Stimulated activated CD8-positive, alpha-beta memory T cell treated with anti-CD3 and anti-CD28 coated beads, Interleukin-4, amount 100 ng/mL, for 24 hours (primary cell): ENCODE measurements at regions not wholly inside any gene's neighbourhood (a gene's known extent, or its start where the extent isn't known, plus 50 kb on each side); places are given as distances from the start of the nearest gene placed in this dataset.
"Not testable (repeated sequence)": the region's sequence is repeated elsewhere in the genome, so short reads cannot be mapped to it uniquely, and the experiment has no call there.

Experiments
- DNase-seq: peaks from one replicate; pipeline ENCODE4 v3.0.0-alpha.2; 2020; ENCODE audit warnings: low read depth

DNA sequence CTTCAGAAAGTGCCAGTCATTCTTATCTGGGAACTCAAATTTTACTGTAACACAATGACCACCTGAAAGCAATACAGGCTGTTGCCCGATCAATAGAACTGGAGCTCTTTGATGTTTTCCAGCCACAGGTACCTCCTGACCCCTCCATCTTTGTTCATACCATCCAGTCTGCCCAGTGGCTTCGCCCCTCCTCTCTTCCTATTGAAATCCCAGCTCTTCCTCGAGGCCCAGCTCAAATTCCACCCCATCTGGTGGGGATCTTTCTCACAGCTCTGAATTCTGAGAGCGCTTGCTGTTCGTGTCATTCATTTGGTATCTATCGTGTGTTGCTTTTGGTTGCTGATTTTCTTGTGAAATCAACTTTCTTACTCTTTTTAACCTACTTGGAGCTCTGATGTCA lies 87.9 kb upstream of the CNKSR3 start:
- no peak for DNase-seq

DNA sequence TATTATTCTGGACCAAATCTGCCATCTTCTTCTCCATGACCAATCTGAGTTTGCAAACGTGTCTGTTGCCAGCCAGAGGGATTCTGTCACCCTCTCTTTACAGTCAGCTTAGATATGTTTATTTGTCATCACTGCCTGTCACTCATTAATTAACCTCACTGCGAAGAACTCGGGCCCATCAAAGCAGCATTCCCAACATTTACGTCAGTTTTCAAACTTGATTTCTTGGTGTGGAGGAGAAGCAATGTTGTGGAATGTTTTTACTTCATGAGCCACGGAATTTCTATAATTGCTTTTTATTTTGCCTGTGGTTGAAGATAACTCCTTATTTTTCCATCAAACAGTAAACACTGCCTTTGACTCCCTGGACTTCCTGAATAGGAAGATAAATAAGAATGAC lies 91.8 kb upstream of the CNKSR3 start:
- DNase-seq = no peak

GRCh38 chr6:154602708-154603107 lies 92.2 kb upstream of the CNKSR3 start:
- DNase-seq = no peak

DNA sequence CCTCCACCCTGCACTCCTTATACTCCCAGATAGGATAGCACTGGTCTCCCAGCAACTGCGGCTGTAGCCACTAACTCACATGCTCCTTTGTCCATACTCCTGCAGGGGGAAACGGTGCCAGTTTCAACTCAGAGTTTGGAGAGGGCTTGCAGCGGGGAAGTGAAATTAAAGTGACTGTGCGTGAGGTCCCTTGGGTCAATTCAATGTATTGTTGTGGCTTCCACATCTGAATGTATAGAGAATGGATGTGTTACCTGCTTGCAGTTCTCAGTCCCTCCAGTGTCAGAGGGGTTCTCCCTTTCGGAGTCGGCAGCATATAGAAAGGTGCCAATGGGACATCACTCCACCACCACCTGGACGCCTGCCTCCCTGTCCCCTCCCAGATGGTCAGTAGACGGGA lies 93.6 kb upstream of the CNKSR3 start:
- DNase-seq = no peak

DNA sequence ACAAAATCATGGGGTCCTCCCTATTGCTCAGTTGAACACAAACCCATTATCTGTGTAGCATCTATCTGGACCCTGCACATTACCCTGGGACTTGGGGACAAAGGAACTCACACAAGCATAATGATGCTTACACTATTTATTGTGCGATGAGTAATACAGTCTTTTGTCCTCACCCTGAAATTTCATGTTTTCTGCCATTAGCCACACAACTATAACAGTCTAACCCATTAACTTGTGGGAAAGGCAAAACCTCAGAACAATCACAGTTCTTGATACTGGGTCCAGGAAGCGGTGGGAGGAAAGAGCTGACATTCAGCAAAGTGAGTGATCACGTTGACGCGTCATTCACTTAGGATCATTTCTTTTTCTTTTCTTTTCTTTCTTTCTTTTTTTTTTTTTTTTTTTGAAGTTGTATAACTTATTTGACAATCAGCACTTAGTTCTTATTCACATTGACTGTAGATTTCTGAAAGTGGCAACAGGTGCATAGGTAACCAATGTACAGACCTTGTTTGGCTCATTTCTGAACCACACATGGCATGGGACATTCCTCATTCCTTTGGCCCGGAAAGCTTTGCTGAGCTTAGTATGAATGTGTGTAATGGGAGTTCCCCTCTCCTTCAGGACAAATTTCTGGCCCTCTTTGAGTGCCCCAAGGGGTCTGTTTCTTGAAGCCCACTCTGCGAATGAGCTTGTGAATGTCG lies 94.8 kb upstream of the CNKSR3 start:
- DNase-seq = no peak

DNA sequence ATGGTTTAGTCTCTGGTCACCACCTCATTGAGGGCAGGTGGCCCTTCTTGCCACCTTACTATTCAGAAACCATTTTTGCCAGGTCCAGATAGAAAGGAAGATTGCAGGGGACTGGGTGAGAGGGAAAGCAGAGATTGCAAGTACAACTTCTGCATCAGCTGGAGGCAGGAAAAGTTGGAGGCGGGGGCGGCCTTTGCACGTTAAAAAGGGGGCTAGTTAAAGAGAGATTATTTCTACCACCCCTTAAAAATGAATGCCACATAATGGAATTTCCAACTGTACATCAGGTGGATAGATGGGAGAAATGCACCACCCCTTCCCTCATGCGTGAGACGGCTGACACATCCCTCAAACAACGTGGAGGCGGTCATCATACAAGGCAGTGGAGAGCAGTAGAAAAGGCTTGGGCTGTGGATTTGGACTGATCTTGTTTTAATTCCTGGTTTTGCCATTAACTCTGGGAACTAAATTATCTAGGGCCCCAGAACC lies 95.4 kb upstream of the CNKSR3 start:
- DNase-seq = no peak

- peak; percentile 86 for DNase-seq
Measured at GRCh38 chr6:154606457-154606856, 96.0 kb upstream of the CNKSR3 start.

DNA sequence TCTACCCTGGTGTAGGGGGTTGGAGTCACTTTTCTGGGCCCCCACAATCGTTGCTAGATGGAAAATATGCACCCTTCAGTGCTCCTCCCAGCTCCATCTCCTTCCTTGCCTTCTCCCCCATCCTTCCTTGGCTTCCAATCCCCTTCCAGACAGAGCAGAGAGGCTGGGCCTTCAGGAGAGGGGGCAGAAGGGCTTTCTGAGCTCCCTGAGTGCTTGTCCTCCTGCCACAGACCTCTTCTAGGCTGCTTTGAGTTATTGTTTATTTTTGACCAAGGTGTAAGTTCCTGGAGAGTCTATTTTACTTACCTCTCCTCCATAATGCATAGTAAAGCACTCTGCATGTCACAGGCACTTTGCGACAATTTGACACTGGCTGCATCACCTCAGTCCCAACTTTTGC lies 96.4 kb upstream of the CNKSR3 start:
- DNase-seq = no peak

- DNase-seq = no peak
Measured at GRCh38 chr6:154611241-154611640, 100.8 kb upstream of the CNKSR3 start.

DNA sequence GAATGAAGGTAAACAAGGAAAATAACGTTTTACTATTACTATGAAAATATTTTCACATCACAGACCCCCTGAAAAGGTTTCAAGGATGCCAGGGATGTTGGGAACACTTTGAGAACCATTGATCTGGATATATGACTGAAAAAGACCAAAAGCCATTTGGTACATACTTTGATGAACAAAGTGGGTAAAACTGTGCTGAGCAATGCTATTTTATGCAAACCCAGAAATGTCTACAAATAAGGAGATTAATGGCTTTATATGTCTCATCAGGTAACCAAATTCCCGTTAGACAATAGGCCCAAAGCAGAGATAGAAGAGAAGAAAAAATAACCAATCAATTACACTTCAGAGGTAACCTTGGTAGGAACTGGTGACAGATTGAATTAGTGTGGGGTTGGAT lies 101.4 kb upstream of the CNKSR3 start:
- DNase-seq = no peak

GRCh38 chr6:154613137-154613676 lies 102.7 kb upstream of the CNKSR3 start:
- DNase-seq = no peak

DNA sequence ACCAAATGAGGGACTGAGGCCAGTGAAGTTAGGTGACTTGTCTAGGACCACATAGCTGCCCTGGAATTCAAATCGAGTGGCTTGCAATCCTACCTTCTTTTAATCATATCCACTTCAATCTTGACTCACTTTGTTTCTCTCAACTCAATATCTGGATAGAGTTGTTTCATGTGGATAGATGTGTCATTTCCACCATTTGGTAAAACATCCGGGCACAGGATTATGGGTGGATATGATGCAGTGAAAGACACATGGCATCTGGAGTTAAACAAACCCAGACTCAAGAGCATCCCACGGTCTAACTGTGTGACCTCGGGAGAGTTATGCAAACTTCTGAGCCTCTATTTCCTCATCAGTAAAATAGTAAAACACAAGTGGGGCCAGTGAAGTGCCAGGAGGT lies 103.6 kb upstream of the CNKSR3 start:
- no peak for DNase-seq

DNA sequence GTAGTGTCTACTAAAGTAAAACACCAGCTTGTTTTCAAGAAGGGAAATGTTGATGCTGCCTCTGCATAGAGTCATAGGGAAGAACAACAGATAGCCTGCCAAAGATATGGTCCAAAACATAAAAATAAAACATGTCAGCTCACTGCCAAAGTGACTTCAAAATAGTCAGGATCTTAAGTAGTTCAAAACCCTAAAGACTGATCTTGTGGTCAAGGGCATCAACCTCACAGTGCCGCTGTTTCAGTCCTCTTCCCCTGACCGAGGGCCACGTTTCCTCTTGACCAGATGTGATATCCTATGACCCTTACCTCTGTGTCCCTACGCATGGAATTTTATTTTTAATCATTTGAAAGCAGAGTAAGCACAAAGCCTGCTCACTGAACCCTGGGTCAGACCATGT lies 104.2 kb upstream of the CNKSR3 start:
- DNase-seq = no peak

DNA sequence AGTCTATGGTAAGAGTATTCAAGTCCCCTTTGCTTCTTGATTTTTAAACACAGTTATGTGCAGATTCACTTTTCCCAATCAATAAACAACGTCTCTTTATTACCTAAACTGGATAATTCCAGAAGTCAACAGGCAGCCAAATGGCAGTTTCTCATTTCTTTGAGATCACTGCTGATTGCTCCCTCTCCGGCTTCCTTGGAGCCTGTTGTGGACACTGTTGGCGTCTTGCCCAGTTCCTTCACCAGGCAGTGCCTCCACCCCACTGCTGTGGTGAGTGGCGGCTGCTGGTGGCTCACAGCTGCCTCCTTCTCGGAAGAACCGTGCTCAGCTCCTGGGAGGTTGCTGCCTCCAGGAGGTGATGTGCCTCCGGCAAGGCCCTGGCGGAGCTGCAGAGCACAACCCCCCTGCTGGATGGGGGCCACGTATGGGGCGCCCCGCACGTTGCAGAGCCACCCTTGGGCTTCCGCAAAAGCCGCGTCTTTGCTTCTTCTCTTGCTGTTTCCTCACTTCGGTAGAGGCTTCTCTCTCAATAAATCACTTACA lies 105.1 kb upstream of the CNKSR3 start:
- DNase-seq = no peak

DNA sequence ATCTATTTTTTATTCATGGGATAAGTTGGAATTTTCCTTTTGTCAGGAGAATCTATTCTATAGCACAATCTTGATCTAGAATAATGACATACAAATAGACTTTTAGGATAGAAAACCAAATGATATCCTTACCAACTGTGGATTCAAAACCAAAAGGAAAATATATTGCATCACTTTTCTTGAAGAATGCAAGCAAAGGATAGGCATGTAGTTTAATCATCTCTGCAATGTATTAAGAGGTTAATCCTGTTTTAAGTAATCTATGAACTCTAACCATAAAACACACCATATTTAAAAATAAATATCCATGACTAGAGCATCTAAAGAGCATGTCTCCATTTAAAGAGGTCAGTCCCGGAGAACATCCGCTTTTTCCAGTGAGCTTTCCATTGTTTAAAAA lies 106.7 kb upstream of the CNKSR3 start:
- no peak for DNase-seq

DNA sequence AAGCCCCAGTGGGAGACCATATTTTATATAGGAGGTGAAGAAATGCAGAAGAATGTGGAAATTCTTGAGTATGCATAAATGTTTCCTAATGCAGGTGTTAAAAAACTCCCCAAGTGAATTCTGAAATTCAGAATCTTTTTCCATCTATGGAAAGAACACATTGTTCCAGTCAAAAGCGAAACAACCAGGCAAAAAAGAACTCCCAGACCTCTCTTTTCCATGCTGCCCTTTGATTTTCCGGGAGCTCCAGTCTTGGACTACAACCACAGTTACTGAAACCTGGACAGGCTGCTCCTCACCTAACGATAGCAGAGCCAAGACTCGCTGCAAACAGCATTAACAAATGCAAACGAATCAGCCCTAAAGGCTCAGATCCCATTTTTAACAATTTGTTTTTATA lies 108.7 kb upstream of the CNKSR3 start:
- DNase-seq = no peak

GRCh38 chr6:154621686-154622085 lies 111.2 kb upstream of the CNKSR3 start:
- no peak for DNase-seq

- DNase-seq = no peak
Measured at GRCh38 chr6:154622618-154623336, 110.4 kb upstream of the SCAF8 start.

- no peak for DNase-seq
Measured at GRCh38 chr6:154623391-154623790, 109.8 kb upstream of the SCAF8 start.

DNA sequence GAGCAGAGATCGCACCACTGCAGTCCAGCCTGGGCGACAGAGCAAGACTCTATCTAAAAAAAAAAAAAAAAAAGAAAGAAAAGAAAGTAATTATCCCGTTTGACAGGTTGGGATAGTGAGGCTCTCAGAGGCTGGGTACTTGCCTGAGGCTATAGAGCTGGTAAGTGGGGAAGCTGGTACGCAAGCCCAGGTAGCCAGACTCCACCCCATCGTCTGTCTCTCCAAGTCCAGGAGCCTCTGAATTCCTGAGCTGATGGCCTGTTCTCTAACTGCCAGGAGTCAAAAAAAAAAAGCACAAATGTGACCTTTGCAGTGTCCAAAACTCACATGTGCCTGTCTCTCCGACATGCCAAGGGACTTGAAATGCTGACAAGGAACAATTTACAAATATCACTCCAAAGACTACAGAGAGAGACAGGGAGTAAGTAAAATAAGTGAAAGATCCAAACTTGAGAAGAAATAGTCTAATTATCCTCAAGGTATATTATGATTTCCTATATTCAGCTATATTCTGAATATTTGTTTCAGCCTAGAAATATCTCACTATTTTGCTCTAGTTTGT lies 109.1 kb upstream of the SCAF8 start:
- no peak for DNase-seq

GRCh38 chr6:154624727-154625126 lies 108.5 kb upstream of the SCAF8 start:
- DNase-seq = not testable (repeated sequence)

DNA sequence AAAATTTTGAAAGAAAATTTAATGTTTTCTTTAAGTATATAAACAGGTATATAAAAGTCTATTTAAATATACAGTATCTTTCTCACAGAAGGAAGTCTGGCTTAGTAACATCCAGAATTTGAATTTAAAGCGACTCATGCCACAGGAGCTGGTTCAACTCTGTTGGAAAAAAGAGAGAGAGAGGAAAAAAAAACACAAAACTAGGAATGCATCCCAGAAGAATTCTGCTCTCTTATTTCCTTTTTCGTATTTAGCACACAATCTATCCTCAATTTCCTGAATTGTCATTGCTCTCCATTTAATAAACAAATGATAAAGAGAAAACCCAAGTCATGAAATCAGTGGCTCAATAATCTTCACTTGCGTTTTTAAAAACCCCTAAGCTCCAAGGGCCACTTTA lies 107.5 kb upstream of the SCAF8 start:
- DNase-seq = no peak

DNA sequence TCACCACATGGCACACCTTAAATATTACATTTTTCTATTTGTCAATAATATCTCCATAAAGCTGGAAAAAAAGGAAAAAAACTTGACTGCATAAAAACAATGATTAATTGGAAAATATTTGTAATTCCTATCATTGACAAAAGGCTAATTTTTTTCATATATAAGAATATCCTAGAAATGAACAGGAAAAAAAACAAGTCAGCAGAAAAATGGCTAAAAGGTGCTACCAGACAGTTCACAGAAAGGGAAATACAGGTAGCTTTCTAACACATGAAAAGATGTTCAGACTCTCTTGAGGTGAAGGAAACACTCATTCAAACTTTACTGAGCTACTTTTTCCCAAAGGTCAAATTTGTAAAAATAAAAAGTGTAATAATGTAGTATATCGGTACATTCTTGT lies 104.1 kb upstream of the SCAF8 start:
- DNase-seq = no peak
